Stomach (tissue), 8 donors: ENCODE measurements at regions not wholly inside any gene's neighbourhood (a gene's known extent, or its start where the extent isn't known, plus 50 kb on each side); places are given as distances from the start of the nearest gene placed in this dataset.

Experiments used
- DNase-seq, 2 donors: peaks; one replicate each; pipeline versions ENCODE4 v3.0.0 to v3.0.0-alpha.2; 2013 to 2019
- H3K27ac ChIP-seq, 5 donors: fragments of 200-600 bp in 4 of 5; sonication (generic) in 4 of 5; one replicate each; pipeline ENCODE4 v1.5.1; 2013 to 2019; ENCODE audit warnings: mild to moderate bottlenecking in 1 of 5, moderate library complexity in 1 of 5
- H3K27me3 ChIP-seq, 3 donors: fragments of 200-600 bp; sonication (generic); one replicate each; pipeline ENCODE4 v1.5.1; 2017 to 2019; ENCODE audit warnings: mixed run types in 1 of 3
- H3K36me3 ChIP-seq, 4 donors: fragments of 200-600 bp; sonication (generic); 1 replicate in 3 of 4; 2 replicates in 1 of 4; pipeline ENCODE4 v1.5.1; 2016 to 2019
- H3K4me1 ChIP-seq, 4 donors: fragments of 200-600 bp; sonication (generic); one replicate each; pipeline ENCODE4 v1.5.1; 2016 to 2019
- H3K4me3 ChIP-seq, 4 donors: fragments of 200-600 bp; sonication (generic) in 3 of 4; one replicate each; pipeline ENCODE4 v1.5.1; 2016 to 2019; ENCODE audit warnings: mild to moderate bottlenecking in 1 of 4
- H3K9me3 ChIP-seq, 4 donors: fragments of 200-600 bp; sonication (generic); one replicate each; pipeline ENCODE4 v1.5.1; 2016 to 2019
- EP300 ChIP-seq: sonication (generic); formaldehyde crosslinking; IDR thresholded peaks from one replicate; pipeline ENCODE4 v1.6.1; 2017; ENCODE audit warnings: antibody characterized with exemption
- POLR2A ChIP-seq, 4 donors: fragments of 450-650 bp; IDR thresholded peaks; one replicate each; pipeline ENCODE4 v1.6.1; 2016; ENCODE audit warnings: antibody characterized with exemption in 4 of 4, control low read depth in 2 of 4, mild to moderate bottlenecking in 1 of 4, moderate library complexity in 1 of 4
- POLR2AphosphoS5 ChIP-seq, 3 donors: sonication (generic); formaldehyde crosslinking; IDR thresholded peaks; one replicate each; pipeline ENCODE4 v1.6.1; 2016; ENCODE audit warnings: antibody characterized with exemption in 3 of 3
- WGBS, 5 donors: extraction: QIAGEN DNeasy Blood & Tissue Kit in 3 of 5; methylation state at CpG; one replicate each; pipeline versions ENCODE4 v1.1.5 to v1.1.7; 2013 to 2018; 5-methylcytosine and 5-hydroxymethylcytosine counted together
- intact Hi-C: fragments of 100-400 bp; cut with DNase I; formaldehyde crosslinking; loops from one replicate; pipeline ENCODE4 v1.15.1; 2023; ENCODE audit warnings: low total_unique reads
- TF ChIP-seq, protein P1 (sequence below), 7 experiments: fragments of 450-650 bp in 4 of 7; fragments of 200-600 bp in 3 of 7; sonication (generic) in 3 of 7; IDR thresholded peaks; one replicate each; pipeline ENCODE4 v1.5.1; 2016 to 2019; ENCODE audit warnings: antibody characterized with exemption in 7 of 7, control low read depth in 2 of 7, mild to moderate bottlenecking in 1 of 7
- donor health status: healthy with polysubstance abuse.
- donor health status: Bipolar disorder and iron deficiency.
- donor health status: healthy.

DNA sequence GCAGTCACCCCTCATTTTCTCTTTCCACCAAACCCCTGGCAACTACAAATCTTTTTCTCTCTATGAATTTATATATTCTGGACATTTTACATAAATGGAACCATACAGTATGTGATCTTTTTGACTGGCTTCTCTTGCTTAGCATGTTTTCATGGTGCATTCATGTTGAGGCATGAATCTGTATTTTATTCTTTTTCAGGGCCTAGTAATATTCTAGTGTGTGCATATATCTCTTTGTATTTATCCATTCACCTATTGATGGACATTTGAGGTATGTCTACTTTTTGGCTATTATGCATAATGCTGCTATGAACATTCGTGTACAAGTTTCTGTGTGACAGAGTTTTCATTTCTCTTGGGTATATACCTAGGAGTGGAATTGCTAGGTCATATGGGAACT lies 78.2 kb downstream of the HACD1 start:
- Histone ChIP-seq H3K36me3 (no peaks in the 10 kb centered on the region), H3K4me3 (no peak overlapping the region), H3K4me1 (no peaks in the 10 kb centered on the region), H3K9me3 (peaks cover 0 to 12% (median 6%) of the 10 kb centered on the region in 4 donors), H3K27ac (no peak overlapping the region), H3K27me3 (no peaks in the 10 kb centered on the region)
- DNase-seq, result no peak
- TF ChIP-seq, protein P1, sequence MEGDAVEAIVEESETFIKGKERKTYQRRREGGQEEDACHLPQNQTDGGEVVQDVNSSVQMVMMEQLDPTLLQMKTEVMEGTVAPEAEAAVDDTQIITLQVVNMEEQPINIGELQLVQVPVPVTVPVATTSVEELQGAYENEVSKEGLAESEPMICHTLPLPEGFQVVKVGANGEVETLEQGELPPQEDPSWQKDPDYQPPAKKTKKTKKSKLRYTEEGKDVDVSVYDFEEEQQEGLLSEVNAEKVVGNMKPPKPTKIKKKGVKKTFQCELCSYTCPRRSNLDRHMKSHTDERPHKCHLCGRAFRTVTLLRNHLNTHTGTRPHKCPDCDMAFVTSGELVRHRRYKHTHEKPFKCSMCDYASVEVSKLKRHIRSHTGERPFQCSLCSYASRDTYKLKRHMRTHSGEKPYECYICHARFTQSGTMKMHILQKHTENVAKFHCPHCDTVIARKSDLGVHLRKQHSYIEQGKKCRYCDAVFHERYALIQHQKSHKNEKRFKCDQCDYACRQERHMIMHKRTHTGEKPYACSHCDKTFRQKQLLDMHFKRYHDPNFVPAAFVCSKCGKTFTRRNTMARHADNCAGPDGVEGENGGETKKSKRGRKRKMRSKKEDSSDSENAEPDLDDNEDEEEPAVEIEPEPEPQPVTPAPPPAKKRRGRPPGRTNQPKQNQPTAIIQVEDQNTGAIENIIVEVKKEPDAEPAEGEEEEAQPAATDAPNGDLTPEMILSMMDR (IDR thresholded peaks at IDR 0.05), result no peak
- TF ChIP-seq POLR2A (IDR thresholded peaks at IDR 0.05) (no peak), EP300 (no peak), POLR2AphosphoS5 (IDR thresholded peaks at IDR 0.05) (no peak)
- intact Hi-C loops, result no loop called here
- WGBS, 5 donors, result 87 to 96% (median 93%) methylated on average over 1 of the region's 1 CpG

DNA sequence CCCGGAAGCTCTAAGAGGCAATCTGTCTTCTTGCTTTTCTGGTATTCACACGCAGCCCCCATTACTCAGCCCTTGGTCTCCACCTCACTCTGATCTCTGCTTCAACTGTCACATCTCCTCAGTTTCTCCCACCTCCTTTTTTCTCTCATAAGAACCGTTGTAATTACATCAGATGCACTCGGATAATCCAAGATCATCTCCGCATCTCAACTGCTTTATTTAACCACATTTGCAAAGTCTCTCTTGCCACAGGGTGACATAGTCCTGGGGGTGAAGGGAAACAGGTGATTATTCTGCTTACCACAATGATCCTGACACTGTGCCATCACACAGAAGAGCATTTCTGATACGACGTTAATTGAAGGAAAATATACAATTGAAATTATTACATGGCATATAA lies 79.9 kb downstream of the HACD1 start:
- H3K27ac ChIP-seq, result no peak overlapping the region
- no peaks in the 10 kb centered on the region for H3K36me3 ChIP-seq
- peaks cover 0 to 12% (median 6%) of the 10 kb centered on the region in 4 donors for H3K9me3 ChIP-seq
- H3K4me1 ChIP-seq, result no peaks in the 10 kb centered on the region
- intact Hi-C loops, result no loop called here
- no peak for DNase-seq
- no peaks in the 10 kb centered on the region for H3K27me3 ChIP-seq
- H3K4me3 ChIP-seq, result no peak overlapping the region
- TF ChIP-seq, protein P1 (IDR thresholded peaks at IDR 0.05), result no peak
- TF ChIP-seq EP300, result no peak
- TF ChIP-seq POLR2AphosphoS5 (IDR thresholded peaks at IDR 0.05), result no peak
- no peak for TF ChIP-seq POLR2A (IDR thresholded peaks at IDR 0.05)
- 79 to 87% (median 85%) methylated on average over 7 of the region's 7 CpGs for WGBS, 5 donors

DNA sequence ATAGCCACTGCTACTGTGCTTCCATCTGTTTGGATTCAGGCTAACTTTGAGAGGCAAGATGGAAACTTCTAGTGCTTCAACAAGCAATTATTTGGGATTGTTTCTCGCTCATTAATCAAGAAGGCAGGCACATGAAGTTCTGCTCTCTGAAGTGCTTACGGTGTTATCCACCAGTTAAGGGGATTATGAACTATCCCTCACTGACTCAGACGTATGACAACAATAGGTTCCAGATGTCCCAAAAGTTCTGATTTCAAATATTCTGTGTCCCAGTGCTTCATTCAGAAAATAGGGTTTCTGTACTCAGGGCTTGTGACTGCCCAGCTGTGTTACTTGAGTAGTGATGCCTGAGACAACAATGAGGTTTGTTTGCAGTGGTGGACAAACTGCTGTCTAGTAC lies 81.0 kb downstream of the HACD1 start:
- Histone ChIP-seq H3K27ac (no peak overlapping the region), H3K27me3 (no peaks in the 10 kb centered on the region), H3K4me3 (no peak overlapping the region), H3K4me1 (no peaks in the 10 kb centered on the region), H3K36me3 (no peaks in the 10 kb centered on the region), H3K9me3 (peaks cover 0 to 12% (median 6%) of the 10 kb centered on the region in 4 donors)
- no peak for TF ChIP-seq EP300
- TF ChIP-seq, protein P1 (IDR thresholded peaks at IDR 0.05), result no peak
- TF ChIP-seq POLR2A (IDR thresholded peaks at IDR 0.05), result no peak
- TF ChIP-seq POLR2AphosphoS5 (IDR thresholded peaks at IDR 0.05), result no peak
- intact Hi-C loops, result no loop called here
- no peak for DNase-seq
- WGBS, 5 donors, result 55 to 84% (median 70%) methylated on average over 3 of the region's 3 CpGs

DNA sequence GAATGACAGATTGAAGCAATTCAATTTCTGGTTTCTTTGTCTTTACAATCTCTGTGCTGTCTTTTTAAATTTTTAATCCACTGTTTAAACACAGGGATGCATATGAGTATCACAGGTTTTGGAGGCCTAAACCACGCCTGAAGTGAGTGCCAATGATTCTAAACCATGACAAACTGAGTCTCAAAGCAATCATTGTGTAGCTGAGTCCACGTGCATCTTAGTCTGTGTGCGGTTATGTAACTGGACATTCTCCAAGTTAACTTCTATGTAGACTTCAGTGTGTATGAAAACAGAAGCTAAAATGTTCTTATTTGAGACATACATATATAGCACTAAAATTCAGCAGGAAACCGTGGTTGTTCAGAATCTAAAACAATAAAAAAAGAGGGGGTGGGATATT lies 79.3 kb upstream of the ST8SIA6 start:
- intact Hi-C loops, result no loop called here
- H3K4me1 ChIP-seq, result no peaks in the 10 kb centered on the region
- H3K4me3 ChIP-seq, result no peak overlapping the region
- no peaks in the 10 kb centered on the region for H3K27me3 ChIP-seq
- 45 to 57% (median 54%) methylated on average over 4 of the region's 4 CpGs for WGBS, 5 donors
- no peaks in the 10 kb centered on the region for H3K9me3 ChIP-seq
- TF ChIP-seq EP300 (no peak), POLR2AphosphoS5 (IDR thresholded peaks at IDR 0.05) (no peak), POLR2A (IDR thresholded peaks at IDR 0.05) (no peak)
- TF ChIP-seq, protein P1 (IDR thresholded peaks at IDR 0.05), result no peak
- DNase-seq, result no peak
- no peaks in the 10 kb centered on the region for H3K36me3 ChIP-seq
- no peak overlapping the region for H3K27ac ChIP-seq
